A549 (cell line): ENCODE measurements at regions not wholly inside any gene's neighbourhood (a gene's known extent, or its start where the extent isn't known, plus 50 kb on each side); places are given as distances from the start of the nearest gene placed in this dataset.

Source experiments
- CTCF ChIP-seq: fragments of >200 bp; sonication (Bioruptor Twin); formaldehyde crosslinking; IDR thresholded peaks from 3 replicates; pipeline ENCODE4 v1.5.1; 2016
- POLR2A ChIP-seq: IDR thresholded peaks from 2 replicates; pipeline ENCODE4 v1.6.1; 2012; ENCODE audit warnings: mild to moderate bottlenecking, low read length
- TF ChIP-seq, protein P1 (sequence below): fragments of 200-600 bp; sonication (generic); IDR thresholded peaks from 2 replicates; pipeline ENCODE4 v1.6.1; 2016; ENCODE audit warnings: antibody characterized with exemption, mild to moderate bottlenecking, moderate library complexity

DNA sequence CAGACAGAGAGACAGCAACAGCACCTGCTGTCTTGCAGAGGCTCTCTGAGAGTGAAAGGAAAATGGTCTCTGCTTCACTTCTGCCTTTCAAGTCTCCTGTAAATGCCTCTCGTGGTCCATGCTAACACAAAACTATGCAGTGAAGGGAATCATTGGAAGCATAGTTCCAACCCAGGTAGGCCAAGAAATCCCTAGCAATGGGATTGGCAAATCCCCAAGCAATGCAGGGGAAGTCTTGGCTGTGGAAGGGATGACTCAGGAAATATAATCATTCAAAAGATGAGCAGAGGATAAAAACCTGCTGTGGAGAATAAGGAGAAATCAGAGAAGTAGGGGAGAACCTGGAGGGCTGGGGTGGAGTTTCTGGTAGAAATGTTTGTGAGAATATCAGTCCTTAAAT lies 216.1 kb upstream of the ZBED5 start:
- TF ChIP-seq POLR2A (no peak), CTCF (no peak)
- TF ChIP-seq, protein P1, sequence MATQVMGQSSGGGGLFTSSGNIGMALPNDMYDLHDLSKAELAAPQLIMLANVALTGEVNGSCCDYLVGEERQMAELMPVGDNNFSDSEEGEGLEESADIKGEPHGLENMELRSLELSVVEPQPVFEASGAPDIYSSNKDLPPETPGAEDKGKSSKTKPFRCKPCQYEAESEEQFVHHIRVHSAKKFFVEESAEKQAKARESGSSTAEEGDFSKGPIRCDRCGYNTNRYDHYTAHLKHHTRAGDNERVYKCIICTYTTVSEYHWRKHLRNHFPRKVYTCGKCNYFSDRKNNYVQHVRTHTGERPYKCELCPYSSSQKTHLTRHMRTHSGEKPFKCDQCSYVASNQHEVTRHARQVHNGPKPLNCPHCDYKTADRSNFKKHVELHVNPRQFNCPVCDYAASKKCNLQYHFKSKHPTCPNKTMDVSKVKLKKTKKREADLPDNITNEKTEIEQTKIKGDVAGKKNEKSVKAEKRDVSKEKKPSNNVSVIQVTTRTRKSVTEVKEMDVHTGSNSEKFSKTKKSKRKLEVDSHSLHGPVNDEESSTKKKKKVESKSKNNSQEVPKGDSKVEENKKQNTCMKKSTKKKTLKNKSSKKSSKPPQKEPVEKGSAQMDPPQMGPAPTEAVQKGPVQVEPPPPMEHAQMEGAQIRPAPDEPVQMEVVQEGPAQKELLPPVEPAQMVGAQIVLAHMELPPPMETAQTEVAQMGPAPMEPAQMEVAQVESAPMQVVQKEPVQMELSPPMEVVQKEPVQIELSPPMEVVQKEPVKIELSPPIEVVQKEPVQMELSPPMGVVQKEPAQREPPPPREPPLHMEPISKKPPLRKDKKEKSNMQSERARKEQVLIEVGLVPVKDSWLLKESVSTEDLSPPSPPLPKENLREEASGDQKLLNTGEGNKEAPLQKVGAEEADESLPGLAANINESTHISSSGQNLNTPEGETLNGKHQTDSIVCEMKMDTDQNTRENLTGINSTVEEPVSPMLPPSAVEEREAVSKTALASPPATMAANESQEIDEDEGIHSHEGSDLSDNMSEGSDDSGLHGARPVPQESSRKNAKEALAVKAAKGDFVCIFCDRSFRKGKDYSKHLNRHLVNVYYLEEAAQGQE: no peak
